ENCODE measurements at regions not wholly inside any gene's neighbourhood (a gene's known extent, or its start where the extent isn't known, plus 50 kb on each side); places are given as distances from the start of the nearest gene placed in this dataset.

DNA sequence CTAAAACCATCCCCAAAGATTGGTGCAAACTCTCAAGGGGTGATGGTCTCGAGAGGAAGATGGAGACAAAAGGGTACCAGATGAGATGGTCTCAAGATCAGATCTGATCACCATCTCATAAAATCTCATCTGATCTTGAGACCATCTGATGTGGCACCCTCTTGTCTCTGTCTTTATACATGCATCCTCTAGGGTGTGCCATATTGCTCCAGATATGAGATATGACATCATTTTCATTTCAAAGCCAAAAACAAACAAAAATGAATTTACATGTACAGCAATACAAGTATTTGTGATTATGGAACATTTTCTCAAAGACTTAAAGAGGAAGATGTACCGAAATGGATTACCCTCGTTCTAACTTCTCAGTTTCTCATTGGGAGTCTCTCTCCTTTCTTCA, 787.2 kb downstream of the GALC start:
- no peak for TF ChIP-seq JUND (IDR thresholded peaks at IDR 0.05; ENCODE audit: low read depth, low read length)
- TF ChIP-seq POLR2A (IDR thresholded peaks at IDR 0.05; ENCODE audit: low read depth, low read length) = no peak
- no peak for TF ChIP-seq SREBF2 (IDR thresholded peaks at IDR 0.05; ENCODE audit: low read length)
- TF ChIP-seq, protein P1, sequence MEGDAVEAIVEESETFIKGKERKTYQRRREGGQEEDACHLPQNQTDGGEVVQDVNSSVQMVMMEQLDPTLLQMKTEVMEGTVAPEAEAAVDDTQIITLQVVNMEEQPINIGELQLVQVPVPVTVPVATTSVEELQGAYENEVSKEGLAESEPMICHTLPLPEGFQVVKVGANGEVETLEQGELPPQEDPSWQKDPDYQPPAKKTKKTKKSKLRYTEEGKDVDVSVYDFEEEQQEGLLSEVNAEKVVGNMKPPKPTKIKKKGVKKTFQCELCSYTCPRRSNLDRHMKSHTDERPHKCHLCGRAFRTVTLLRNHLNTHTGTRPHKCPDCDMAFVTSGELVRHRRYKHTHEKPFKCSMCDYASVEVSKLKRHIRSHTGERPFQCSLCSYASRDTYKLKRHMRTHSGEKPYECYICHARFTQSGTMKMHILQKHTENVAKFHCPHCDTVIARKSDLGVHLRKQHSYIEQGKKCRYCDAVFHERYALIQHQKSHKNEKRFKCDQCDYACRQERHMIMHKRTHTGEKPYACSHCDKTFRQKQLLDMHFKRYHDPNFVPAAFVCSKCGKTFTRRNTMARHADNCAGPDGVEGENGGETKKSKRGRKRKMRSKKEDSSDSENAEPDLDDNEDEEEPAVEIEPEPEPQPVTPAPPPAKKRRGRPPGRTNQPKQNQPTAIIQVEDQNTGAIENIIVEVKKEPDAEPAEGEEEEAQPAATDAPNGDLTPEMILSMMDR (IDR thresholded peaks at IDR 0.05 in 2 of 3, conservative IDR thresholded peaks at IDR 0.05 in 1 of 3; ENCODE audit: control insufficient read depth in 2 of 3, extremely low read depth in 1 of 3, insufficient read depth in 1 of 3, low read depth in 3 of 3, low read length in 3 of 3) = no peak
- TF ChIP-seq SUZ12 (IDR thresholded peaks at IDR 0.05; ENCODE audit: unreplicated experiment) = no peak
- TF ChIP-seq RELA (IDR thresholded peaks at IDR 0.05; ENCODE audit: borderline replicate concordance, partially characterized antibody) = no peak
- TF ChIP-seq, protein P2, sequence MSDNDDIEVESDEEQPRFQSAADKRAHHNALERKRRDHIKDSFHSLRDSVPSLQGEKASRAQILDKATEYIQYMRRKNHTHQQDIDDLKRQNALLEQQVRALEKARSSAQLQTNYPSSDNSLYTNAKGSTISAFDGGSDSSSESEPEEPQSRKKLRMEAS (IDR thresholded peaks at IDR 0.05; ENCODE audit: low read depth, low read length) = no peak
- TF ChIP-seq YY1 (IDR thresholded peaks at IDR 0.05; ENCODE audit: low read depth, low read length) = no peak
- no peak for TF ChIP-seq NFYB (IDR thresholded peaks at IDR 0.05; ENCODE audit: insufficient read depth, low read depth, low read length)
- no peak for TF ChIP-seq EP300 (IDR thresholded peaks at IDR 0.05; ENCODE audit: borderline replicate concordance in 1 of 2, control insufficient read depth in 1 of 2, low read depth in 2 of 2, low read length in 2 of 2)
